ENCODE measurements at regions not wholly inside any gene's neighbourhood (a gene's known extent, or its start where the extent isn't known, plus 50 kb on each side); places are given as distances from the start of the nearest gene placed in this dataset.

DNA sequence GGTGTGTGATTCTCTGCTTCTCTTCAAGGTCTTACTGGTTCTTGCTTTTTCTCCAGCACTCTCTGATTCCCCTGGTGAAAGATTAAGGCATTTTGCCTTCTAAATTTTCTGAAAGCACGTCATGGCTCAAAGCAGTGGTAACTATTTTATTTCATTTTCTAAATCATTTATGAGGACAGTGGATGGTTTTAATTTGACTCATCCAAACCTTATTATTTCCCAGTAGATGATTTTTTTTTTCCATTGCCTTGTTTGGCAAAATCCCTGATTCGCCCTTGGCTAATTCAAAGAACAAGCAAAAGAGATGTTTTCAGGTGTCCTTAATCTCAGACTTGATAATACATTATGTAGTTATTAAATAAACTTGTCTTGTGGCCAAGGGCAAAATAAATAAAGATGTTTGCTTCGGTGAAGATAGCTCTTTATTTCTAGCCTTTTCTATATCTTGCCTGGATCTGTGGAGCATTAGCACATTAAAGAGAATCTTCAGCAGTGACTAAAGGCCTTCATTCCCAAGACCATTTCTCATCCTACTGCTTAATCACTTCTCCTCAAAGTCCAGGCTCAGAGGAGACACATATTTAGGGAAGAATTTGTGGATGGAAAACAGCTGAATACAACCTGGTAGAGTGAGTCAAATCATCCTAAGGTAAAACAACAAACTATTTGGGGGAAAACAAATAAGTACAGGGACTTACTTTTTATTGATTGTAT lies 359.8 kb downstream of the DUSP10 start:
- no peak for DNase-seq

DNA sequence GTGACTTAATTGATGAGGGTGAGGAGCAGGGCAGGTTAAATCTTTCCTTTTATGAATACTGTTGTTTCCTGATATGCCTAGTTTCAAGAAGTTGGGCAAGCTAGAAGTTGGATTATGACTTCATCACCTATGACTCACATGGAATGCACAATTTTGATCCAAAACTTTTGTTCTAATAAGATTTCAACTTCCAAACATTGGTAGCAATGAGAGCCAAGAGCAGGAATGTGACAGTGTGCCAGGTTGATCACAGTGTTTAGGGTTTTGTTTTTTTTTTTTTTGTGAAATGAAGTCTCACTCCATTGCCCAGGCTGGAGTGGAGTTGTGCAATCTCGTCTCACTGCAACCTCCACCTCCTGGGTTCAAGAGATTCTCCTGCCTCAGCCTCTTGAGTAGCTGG lies 349.4 kb downstream of the DUSP10 start:
- no peak for DNase-seq

DNA sequence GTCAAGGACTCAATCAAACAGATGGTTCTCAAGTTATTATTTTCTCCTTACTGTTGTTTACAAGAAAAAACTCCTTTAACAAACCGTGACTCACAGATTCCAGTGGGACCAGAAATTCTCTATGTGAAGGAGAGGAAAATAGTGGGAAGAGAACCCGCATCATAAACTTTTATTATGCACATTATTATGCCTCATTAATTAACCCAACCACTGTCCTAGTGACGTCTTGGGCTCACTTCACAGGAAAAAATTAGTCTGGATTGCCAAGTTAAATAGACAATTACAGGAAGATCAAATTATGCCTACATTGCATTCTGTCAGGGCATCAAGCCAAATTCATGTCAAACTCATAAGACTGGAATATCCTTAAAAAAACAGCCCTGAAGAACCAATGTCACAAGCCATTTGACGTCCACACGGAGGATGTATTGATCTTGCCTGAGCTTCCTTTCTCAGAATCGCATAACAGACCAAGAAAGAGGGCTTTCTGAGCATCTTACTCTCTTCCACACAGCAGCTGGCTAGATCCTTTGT lies 347.8 kb downstream of the DUSP10 start:
- DNase-seq, result no peak

DNA sequence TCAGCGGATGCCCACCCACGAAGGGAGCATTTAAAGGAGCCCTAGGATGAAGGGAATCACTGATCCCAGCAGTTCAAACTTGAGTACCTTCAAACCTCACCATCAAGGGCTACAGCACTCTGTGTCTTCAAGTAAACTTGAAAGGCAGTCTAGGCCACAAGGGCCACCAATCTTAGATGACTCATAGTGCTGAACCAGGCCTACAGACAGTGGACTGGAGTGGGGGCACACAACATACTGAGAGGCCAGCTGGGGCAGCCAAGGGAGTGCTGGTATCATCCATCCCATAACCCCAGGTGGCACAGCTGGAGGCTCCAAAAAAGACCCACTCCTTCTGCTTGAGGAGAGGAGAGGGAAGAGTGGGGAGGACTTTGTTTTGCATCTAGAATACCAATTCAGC lies 345.4 kb downstream of the DUSP10 start:
- no peak for DNase-seq

DNA sequence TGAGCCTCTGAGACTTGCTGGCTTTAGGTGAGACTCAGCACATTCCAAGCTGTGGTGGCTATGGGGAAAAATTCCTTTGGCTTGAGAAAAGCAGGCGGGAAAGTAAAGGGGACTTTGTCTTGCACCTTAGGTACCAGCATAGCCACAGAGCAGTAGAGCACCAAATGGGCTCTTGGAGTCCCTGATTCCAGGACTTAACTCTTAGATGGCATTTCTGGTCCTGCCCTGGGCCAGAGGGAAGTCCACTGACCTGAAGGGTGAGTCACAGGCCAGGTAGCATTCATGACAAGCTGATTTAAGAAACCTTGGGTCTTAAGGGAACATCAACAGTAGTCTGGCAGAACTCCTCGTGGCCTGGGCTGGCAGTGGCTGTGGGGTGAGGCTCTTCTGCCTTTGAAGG lies 344.7 kb downstream of the DUSP10 start:
- no peak for DNase-seq

DNA sequence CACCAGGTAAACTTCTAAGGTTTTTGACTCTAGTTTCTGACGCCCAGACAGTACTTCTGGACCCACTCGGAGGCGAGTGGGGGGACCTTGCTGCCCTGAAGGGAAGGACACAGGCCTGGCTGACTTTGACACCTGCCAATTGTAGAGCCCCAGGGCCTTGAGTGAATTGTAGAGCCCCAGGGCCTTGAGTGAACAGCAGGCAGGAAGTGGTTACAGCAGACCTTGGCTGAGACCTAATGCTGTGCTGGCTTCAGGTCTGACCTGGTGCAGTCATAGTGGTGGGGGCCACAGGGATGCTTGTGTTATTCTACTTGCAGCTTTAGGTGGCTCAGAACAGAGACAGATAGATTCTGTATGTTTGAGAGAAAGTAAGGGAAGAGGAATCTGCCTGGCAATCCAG lies 344.3 kb downstream of the DUSP10 start:
- DNase-seq, result no peak

DNA sequence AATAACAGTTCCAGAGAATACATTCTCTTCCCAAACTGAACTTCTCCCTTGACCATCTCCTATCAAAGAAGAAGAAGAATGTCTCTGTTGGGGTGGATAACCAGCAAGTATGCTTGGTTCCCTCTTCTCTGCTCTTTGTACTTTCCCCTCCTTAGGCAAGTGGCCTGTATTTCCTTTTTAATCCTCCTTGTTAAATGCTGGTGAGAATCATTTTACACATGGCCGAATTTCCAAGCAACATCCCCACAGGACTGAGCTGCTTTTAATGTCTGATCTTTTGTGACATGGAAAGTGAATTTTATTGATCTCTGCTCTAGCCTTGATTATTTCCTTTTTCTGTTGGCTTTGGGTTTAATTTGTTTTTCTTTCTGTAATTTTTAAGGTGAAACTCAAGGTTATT lies 336.7 kb downstream of the DUSP10 start:
- no peak for DNase-seq

DNA sequence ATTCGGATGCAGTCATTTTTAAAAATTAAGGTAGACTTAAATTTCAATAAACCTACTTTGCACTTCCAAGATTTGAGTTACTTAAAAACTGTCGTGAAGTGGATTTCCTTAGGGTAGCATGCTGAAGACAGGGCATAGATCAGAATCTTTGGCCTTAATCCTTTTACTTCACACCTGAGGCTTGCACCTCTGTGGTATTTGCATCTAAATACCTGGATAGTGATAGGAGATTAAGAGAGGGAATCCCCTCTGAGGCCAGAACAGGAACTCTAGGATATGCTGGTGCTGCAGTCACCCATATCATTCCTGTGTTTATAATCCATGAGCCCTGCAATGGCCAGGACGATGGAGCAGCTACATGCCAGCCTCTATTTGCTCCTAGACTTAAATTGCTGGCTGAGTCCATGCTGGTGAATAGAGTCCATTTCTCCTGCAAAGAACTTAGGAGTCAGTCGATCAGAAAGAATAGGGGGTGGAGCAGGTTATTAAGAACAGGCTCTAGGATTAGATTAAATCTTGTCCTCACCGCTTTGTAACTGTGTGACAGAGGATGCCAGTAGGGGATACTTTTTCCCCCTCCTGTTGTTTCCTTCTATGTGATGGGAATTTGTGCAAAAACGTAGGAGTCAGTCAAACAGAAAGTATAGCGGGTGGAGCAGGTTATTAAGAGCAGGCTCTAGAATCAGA lies 333.6 kb downstream of the DUSP10 start:
- DNase-seq, result no peak

DNA sequence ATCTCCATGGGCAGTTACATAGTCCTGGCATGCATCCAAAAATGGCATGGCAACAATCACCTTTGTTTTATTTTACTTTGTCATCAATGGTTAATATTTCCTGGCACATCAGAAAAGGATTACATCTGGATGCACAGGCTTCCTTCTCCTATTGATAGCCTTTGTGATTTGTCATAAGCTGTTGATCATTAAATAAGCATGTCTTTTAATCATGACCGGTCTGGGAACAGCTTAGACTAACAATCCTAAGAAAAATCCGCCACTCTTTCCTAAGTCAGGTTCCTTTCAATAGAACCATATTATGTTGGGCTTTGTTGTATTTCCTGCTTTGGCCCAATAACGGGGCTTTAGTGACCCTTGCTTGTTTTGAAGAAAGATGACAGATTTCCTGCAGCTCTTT lies 330.6 kb downstream of the DUSP10 start:
- no peak for DNase-seq

DNA sequence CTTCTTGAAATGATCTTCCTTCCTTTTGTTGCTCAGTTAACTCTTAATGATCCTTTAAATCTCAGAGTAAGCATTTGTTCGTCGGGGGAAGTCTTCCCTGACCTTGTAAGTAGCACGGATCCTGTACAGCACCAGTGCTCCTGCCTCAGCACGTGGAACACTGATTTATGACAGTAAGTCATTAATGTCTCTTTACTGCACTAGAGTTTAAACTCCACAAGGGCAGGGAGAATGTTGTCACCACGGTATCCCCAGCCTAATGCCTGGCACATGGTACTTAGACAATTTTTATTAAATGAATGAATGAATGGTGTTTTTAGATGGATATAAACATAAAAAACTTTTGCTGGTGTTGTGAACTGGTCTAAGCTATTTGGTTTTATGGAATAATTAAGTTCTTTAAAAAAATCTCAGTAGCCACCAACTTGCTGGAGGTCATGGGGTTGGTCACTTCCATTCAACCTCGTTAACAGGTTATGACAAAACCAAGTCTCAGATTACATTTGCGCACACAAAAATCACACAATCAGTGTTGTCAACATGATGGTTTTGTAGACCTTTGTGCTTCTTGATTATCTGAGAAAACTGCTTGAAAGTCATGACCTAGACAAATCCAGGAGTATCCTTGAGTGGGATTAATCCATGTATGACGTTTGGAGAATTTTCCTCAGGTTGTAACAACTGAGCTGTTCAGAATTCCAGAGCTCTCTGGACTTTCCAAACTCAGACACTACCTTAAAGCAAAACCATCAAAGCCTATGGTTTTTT lies 326.9 kb downstream of the DUSP10 start:
- DNase-seq, result no peak

DNA sequence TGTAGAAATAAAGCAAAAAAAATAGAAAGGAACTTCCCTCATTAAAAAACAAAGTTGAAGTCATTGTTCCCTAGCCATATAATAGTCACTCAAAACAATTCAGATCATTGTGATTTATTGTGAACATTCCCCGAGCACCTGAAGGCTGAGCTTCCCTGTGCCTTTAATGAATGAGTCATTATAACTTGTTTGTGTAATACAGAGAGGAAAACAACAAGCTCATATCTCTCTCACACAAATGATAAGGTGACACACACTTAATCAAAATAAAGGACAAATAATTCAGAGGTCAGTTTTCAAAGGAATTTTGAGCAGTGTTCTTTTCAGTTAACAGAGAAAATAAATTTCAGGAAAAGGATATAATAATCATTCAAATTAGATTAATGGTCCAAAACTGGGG lies 326.2 kb downstream of the DUSP10 start:
- no peak for DNase-seq

DNA sequence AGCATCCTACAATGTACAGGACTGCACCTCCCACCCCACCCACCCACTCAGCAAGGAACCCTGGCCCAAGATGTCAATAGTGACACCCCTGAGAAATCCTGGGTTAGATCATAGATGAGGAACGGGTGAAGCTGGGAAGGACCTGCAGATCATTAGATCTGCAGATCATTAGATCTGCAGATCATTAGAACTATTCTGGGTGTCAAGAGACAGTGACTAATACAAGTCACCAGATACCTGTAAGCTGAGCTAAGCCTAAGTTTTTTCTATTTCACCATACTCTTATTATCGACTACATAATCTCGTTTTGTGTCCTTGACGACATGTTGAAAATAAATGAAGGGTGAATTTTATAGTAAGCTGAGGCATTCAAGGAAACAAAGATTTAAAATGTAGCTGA lies 325.7 kb downstream of the DUSP10 start:
- no peak for DNase-seq

DNA sequence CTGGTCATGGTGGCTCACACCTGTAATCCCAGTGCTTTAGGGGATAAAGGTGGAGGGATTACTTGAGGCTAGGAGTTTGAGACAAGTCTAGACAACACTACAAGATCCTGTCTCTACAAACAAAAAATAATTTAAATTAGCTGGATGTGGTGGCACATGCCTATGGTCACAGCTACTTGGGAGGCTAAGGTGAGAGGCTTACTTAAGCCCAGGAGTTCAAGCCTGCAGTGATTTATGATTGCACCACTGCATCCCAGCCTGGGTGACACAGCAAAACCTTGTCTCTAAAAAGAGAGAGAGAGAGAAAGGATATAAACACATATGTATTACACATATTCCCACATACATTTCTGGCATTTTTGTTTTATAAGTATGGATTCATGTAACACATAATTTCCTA lies 325.2 kb downstream of the DUSP10 start:
- no peak for DNase-seq

DNA sequence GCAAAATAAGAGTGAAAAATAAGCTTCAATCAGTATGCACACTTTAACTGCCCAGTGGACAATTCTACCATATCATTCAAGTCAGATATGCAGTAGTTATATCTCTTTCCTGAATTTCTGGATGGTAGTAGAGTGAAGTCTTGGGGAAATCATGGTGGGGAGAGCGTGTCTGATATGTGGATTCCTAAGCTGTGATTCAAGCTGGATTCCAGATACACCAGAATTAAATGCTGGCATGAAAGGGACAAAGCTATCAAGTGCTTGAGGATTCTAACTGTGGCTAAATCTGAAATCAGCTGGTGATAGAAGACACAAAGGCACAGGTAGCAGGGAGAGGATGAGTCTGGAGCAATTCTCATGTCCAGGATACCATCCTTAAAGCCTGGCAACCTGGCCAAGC lies 323.5 kb downstream of the DUSP10 start:
- no peak for DNase-seq

DNA sequence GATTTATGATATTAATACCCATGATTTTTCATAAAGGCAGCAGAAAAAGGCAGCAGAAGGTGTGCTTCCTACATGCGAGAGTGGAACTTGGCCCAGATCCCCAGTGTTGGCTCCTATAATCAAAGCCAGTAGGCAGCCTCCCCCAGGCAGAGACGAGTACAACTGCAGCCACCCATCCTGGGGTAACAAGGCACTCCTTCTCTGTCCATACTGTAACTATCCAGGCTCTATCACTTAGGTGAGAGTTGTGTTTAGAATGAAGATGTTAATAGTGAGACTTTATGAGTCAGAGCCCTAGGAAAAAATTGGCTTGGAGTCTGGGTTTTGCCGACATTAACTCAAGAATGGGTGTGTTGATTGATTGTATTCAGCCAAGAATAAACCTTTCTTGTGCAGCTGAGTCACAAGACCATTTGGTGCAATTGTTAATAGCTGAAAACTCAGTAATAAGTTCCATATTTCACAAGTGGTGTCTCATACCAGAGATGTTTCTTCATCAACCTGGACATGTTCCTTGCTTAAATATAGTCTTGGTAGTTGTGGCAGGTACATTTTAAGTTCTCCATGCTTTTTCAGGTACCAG lies 322.3 kb downstream of the DUSP10 start:
- no peak for DNase-seq

DNA sequence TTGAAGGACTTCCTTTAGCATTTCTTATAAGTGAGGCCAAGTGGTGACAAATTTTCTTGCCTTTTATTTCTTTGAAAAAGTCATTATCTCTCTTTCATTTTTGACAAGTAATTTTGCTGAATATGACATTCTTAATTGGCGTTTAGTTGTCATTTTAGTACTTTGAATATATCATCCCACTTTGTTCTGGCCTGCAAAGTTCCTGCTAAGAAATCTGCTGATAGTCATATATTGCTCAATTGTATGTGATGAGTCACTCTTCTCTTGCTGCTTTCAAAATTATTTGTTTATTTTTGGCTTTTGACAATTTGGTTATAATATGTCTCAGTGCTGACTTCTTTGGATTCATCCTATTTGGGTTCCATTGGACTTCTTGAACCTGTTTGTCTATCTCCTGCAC lies 312.6 kb downstream of the DUSP10 start:
- DNase-seq, result peak; percentile 72

DNA sequence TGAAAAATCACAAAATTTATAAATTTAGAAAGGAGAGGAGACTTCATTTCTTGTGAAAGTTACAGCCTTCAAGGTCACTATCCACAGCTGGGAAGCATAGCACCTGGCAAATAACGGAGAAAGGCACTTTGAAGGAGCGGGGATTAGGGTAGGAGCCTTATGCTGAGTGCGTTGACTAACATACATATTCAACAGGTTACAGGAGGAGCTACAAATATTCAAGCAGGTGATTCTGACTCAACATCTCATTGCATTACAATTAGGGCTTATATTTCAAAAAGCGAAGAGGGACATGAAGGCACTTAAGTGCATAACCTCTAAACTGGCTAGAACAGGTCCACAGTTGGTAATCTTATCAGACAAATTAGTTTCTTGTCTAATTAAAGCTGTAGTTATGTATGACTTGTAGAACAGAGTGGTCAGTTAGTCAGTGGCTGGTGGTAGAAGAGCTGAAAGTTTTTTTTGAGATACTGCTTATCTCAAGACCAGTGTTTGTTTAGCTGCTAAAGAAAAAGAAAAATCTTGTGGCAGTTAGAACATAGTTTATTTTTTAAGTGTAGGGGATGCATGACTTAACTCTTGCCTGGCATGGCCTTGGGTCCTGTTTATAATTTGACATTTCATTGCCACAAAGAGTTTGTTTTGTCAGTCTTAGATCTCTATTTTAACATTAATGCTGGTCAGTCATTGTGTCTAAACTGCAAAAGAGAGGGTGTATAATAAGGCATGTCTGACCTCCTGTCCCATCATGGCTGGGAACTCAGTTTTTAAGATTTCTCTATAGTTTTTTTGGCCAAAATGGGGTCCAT lies 311.5 kb downstream of the DUSP10 start:
- no peak for DNase-seq

DNA sequence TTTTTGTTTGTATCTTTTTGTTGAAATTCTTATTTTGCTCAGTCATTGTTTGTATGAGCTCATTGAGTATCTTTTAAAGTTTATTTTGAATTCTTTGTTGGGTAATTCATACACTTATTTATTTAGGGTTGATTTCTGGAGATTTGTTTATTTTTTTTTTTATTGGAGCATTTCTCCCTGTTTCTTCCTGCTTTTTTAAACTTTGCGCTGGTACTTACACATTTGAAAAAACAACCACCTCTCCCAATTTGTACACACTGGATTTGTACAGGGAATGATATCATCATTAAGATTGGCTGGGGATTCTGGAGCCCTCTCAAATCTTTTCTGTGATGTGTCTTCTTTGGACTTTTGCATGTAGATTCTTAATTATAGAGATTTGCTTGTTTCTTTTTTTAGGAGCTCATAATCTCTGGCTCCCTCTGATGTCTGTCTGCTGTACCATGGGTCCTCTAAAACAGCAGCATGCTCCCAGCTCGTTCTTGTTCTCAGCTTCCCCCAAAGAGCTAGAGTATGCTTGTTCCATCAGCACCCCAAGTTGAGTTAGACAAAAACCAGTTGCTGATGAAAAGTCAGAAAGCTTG lies 310.7 kb downstream of the DUSP10 start:
- DNase-seq, result no peak

DNA sequence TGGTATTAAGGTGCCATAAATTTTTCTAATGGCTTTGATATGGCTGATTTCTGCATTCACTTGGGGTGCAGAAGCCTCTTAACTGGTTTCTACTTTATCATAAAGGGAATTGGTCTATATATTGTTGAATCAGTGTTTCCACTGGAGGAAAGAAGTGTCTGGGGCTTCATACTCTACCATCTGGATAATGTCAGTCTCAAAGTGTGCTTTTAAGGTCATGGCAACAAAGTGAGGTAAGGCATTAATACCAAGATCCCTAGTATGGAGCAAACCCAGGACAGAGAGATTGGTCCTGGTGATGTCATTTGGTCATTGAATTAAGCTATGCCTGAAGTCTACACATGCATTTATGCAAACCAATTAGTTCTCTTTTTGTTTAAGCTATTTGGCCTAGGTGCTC lies 309.9 kb downstream of the DUSP10 start:
- no peak for DNase-seq

DNA sequence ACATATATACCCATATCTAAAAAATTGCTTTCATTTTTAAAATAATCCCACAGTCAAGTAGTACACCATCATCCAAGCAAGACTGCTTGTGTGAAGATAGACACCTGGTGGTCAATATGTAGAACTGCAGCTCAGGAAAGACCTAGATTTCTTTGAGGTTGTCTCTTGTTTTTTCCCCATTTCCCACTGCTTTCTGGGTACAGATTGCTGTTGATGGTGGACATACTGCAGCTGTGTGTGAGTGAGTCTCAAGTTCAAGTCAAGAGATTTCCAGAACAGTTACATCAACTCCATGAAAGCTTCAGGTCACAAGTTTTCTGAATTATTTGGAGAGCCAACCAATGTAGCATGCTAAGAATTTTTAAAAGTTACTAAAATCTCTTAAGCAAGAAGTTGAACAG lies 306.4 kb downstream of the DUSP10 start:
- peak; percentile 73 for DNase-seq

DNA sequence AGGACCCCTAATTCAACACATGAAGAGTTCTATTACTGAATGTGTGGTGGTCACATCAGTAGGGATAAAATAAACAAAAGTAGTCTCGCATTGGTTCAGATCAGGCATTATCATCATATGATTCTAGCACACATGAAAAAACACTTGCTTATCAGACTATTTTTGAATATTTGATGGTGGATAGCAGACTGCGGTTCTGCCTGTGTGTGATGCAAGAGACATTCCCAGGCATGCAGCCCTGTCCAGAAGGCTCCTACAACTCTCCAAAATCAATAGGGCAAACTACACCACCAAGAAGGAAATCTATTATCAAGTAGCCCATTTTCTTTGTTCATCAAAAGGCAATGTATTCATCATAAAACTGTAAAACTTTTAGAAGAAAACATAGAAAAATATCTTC lies 304.7 kb downstream of the DUSP10 start:
- no peak for DNase-seq

DNA sequence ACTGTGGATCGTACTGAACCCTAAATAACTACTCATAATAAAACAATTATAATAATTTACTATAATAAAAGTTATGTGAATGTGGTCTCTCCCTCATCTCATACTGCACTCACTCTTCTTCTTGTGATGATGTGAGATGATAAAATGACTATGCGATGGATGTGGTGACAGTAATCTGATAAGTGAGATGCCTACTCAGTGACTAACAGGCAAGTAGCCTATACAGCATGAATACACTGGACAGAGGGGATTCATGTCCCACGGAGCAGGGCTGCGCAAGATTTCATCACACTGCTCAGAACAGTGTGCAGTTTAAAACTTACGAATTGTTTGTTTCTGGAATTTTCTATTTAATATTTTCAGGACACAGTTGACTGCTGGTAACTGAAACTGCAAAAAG lies 304.0 kb downstream of the DUSP10 start:
- no peak for DNase-seq
